Eye (tissue), 1 donor: ENCODE measurements at regions not wholly inside any gene's neighbourhood (a gene's known extent, or its start where the extent isn't known, plus 50 kb on each side); places are given as distances from the start of the nearest gene placed in this dataset.

Experiments used
- DNase-seq: peaks from one replicate; pipeline ENCODE4 v3.0.0-alpha.2; 2015

DNA sequence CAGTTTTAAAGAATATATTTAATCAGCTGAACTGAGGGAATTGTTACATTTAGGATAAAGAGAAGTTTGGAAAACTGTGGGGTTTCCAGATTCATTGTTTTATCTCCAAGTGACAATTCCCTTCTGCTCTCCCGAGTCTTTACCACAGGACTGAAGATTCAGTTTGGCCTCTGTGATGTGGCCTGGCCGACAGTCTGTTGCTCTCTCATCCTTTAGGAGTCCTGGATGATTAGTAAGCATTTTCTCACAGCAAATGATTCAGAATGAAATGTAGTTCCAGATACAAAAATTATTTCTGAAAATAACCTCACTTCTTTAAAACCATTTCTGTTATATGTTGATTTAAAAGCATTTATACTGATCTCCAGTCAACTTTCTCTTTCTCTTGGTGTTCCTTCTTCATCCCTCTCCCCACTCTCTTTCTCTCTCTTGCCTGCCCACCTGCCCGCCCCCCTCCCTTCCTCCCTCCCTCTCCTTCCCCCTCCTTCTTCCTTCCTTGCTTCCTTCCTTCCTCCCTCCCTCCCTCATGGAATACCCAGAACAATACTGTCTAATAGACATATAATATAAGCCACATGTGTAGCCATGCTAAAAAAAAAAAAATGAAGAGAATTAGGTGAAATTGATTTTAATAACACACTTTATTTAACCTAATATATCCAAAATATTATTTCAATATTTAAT lies 254.9 kb downstream of the PRL start:
- no peak for DNase-seq

DNA sequence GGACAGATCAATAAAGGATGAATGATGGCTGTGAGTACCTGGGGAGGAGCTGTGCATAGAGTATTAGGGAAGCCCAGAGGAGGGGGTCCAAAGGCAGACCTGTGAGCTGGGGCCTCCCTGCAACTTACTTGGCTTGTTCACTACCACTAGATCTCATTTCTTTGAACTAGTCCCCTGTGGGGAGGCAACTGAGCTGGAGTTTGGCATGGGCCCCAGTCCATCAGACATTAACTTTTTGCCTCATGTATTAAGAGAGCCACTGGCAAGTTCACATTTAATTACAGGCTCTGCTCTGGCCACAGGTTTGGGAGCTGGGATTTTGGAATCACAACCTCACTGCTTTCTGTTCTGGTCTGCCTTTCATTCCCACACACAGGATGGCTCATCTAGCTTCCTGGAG lies 254.1 kb downstream of the PRL start:
- DNase-seq = no peak

DNA sequence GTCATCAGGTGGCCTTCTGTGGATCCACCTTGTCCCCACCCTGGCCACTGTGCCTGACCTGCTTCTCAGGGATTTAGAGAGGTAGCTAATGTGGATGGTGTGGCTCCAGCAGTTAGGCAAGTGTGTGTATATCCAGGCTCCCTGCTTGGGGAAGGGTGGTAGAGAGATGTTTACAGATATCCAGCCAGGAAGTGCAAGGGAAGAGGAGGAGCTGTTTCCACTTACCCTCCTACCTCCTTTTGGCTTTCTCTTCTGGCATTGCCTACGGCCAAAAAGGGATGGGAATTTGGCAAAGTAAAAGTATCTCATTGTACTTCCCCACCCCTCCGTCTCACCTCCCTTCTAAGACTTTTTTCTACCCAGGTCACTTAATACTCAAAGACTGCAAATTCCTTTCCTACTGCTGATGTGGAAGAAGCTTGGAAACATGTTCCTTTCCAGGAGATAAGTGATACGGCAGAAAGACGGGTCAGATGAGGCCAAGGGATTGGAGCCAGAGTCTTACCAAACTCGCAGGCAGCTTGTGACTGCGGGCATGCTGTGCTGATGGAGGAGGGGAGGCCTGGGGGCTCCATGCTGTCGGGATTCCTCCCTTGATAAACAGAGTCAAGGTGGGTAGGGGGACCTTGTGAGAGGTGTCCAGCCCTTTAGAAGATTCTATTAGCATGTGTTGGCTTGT lies 253.4 kb downstream of the PRL start:
- no peak for DNase-seq

DNA sequence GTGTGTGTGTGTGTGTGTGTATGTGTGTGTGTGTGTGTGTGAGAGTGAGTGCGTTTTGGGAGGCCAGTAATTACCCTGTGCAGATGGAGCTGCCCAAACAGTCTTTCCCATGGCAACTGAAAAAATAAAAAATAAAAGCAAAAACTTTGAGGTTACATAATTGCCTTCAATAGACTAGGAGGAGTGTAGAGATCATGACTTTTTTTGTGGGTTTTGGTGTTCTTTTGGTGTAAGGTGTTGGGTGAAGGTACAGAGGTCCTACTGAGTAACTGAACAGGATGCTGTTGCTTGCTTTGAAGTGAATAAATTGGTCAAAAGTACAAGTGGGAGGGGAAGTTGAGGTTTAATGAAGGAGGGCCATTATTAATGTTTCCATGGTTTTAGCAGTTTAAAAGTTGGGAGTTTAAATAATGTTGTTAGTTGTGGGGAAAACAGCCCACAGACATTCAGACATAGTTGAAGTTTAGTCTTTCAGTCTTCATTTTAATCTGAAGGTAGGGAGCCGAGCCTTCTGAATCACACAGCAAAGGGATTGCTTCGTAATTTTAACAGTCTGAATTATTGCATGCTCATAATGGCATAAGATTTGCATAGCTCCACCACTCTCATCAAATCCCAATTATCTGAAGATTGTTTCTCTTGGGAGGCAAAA lies 251.4 kb downstream of the PRL start:
- no peak for DNase-seq

DNA sequence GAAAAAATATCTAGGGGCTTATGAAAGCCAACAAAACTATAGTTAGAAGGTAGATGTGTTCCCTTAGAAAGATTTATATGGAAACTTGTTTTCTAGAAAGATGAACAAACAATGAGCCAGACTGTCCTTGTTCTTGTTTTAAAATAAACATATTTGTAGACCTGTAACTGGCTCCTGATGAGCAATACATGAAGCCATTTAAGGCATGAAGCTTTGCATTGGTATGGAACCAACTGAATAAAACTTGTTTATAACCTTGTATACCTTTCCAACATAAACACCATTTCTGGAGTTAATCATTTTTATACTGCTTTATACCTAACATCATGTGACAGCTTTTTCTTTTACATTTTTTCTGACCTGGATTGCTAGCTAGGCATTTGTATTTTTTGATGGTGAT lies 247.8 kb downstream of the PRL start:
- no peak for DNase-seq

DNA sequence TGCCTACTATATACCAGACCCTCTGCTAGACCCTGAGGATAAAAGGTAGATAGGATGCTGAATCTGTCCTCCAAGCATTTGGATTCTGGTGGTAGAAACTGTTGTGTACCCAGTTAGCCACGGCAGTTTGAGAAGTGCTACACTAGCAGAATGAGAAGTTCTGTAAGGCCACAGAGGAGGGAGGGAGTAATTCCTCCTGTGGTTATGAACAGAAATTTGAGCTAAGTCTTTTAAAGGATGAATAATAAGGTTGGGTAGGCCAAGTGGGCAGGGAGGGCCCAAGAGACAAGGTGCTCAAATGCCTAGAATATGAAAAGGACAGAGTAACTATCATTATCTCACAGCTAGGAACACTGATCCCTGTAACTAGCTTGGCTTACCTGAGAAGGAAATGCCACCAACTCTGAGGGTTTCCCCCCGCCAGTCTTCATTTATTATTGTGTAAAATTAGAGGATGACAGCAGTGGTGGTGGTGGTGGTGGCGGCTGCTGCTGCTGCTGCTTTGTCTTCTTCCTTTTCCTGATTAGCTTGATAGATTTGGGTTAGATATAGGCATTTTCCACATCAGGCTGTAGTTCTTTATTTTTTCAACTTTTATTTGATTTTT lies 243.3 kb downstream of the PRL start:
- no peak for DNase-seq

DNA sequence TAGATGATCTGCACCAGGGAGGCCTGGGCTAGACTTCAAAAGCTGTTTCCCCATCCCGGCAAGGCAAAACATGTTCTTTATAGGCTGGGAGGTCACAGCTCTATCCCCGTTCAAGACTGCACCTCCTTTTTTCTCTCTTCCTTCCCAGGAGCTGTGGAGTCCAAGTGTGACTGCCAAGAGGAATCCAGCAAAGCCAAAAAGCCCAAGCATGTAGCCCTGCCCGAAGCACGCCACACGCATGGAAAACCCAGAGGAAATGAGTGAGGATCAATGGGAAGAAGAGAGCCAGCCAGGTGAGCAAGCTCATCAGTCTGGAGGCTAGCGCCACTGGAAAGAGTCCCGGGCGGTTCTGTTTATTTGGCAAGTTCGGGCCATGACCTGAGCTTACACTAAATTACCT lies 240.4 kb downstream of the PRL start:
- no peak for DNase-seq

DNA sequence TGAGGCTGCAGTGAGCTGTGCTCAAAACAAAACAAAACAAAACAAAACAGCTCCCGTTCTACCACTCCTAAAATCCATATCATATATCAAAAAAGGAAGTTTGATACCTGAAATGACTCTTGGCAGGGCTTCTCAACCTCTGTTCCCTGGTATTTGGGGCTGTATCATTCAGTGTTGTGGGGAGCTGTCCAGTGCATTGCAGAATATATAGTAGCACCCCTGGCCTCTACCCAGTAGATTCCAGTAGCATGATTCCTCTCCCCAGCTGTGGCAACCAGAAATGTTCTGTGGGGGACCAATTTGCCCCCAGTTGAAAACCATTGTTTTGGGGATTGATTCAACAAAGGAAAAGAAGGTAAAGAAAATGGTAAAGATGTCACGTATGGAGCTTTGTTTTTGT lies 238.9 kb downstream of the PRL start:
- no peak for DNase-seq

DNA sequence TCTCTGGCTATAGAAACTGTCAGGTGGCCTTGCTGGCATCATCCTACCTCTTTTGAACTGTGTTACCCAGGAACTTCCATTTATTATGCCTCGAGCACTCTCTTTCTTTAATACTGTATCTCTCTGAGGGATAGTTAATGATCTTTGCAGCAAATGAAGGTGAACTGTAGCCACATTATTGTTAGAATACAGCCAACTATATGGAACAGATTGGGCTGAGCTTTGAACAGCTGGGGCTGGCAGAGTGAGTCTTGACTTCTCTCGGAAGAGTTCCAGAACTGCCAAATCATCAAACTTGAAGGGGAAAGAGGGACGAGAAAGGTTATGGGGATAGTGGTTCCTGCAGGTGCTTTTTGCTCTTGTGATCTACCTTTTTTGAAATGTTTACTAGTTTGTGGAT lies 237.7 kb downstream of the PRL start:
- no peak for DNase-seq

DNA sequence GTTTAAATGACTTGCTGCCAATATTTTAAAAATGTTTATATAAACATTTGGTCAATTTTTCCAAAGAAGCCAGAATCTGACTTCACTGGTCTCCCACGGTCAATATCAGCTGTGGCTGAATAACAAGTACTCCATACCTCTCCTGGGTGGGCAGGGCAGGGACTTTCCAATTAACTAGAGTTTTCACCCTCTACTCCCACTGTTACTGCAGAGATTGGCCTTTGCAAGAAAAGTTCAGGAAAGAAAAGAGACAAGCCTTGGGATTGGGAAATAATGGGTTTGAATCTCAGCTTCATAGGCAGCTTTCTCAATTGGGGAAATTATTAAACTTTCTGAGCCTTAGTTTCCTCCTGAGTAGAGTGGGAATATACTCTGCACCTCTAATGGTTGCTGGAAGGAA lies 236.9 kb downstream of the PRL start:
- no peak for DNase-seq

DNA sequence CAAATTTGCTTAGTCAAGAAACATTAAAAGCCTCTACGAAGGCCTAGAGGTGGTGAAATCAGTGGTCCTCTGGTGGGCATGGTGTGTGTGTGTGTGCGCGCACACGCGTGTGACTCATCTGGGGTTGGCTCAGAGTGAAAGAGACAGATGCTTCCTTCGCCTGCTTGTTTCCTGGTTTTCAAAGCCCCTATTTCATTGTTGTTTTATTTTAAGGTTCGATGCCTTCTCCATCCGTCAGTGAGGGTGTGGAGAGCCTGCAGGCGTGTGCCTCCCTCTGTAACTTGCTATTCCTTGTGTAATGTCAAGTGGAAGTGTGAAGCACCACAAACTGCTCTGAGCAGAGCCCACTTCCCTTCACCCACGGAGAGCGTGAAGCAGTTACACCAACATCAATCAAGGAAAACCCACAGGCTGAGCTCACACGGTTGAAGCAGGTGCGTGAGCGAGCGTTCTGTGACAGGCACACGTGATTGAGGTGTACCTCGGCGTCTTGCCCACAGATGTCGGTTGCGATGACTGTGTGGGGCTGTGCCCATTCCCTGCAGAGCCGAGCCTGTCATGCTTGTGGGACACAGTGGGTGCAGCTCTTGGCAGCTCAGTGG lies 233.9 kb downstream of the PRL start:
- no peak for DNase-seq

DNA sequence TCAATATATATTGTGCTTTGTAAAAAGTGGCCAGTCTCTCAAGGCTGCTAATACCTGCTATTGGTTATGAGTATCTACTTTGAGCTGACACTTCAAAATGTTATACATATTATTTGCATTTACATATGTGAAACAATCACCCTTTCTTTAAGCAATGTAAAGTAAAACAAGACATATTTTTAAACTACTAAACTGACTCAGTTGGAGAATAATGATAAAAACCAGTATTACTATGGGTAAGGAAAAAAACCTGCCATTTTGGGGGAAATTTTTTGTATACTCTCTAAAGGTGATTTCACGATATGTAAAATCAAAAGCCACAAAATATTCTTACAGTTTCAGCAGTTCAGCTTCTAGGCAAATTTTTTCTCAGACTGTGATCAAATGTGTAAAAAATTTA lies 232.3 kb downstream of the PRL start:
- DNase-seq = no peak

DNA sequence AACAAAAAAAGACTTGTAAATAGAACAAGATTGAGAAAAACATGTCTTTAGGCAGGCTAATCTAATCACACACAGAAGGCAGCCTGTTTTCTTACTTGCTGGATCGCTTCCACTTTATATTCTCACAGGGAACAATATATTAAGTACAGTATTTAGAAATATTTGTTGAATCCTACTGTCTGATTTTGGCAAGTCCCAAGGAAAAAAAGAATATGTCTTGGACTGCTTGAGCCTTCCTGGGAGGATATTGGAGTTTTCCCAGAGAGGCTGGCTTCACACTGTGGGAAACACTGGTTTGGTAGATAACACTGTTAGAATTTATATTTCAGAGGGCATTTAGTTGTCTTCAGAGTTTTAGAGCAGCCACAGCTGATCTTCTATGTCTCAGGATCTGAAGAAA lies 229.7 kb downstream of the PRL start:
- peak; percentile 42 for DNase-seq

DNA sequence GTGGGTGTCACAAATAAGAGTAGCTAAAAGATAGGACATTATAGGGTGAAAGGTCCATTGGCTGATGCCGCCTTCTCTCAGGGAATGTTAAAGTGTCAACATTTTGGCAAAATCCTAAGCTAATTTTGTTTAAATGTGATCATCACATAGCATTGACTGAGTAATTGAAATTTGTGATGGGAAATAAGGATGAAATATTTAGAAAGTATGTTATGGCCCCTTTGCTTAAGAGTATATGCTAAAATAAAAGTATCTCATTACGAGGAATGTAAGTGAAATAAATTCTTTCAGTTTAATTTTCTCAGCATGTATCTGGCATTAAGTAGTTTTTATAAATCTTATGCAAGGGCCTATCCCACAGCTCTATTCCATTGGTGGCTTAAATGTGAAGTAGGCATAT lies 229.2 kb downstream of the PRL start:
- DNase-seq = no peak

DNA sequence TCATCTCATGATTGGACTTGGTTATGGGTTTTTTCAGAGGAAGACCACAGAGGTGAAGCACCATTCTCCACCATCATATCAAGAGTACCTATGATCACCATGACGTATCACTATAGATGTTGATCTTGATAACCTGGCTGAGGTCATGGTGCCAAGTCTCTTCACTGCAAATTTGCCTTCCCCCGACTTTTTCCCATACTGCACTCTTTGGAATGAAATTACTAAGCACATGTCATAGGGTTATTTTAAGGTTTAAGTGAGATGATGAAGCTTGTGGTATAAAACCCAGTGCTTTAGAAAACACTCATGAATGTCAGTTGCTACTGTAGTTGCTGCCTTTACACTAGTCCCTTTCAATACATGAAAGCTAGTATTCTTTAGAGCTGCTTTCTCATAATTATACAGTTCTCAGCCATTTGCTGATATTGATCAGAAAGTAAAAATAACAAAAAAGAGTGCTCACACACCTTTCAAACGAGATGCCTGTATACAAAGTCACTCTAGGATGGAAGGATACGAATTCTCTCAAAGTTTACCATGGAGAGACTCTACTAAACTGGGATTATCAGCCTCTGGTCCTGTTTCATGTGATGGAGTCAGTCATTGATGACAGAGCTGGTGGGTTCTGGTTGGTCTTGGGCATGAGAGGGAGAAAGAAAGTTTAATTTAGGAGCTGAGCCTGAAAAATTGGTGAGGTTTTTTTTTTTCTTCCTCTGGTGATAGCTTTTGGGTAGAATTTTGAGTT lies 228.1 kb downstream of the PRL start:
- DNase-seq = no peak

DNA sequence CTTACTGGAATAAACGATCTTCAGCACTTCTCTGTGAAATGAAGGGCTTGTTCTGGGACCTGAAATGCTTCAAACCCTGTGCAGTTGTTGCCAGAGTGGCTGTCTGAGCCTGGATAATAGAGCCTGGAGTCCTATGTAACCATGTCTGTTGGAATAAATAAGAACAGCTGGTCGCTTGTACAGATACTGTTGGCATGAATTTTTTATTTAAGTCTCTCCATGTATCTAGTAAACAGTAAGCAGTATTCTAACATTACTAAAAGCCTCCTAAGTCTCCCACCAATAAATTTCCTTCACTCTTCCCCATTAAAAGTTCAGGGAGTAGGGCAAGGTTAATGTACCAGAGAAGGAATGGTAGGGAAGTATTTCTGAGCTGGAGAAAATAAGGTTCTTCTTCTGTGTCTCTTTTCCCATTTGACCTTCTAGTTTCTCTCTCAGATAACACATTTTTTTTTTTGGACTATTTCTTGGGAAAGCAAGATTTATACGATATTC lies 227.5 kb downstream of the PRL start:
- no peak for DNase-seq

DNA sequence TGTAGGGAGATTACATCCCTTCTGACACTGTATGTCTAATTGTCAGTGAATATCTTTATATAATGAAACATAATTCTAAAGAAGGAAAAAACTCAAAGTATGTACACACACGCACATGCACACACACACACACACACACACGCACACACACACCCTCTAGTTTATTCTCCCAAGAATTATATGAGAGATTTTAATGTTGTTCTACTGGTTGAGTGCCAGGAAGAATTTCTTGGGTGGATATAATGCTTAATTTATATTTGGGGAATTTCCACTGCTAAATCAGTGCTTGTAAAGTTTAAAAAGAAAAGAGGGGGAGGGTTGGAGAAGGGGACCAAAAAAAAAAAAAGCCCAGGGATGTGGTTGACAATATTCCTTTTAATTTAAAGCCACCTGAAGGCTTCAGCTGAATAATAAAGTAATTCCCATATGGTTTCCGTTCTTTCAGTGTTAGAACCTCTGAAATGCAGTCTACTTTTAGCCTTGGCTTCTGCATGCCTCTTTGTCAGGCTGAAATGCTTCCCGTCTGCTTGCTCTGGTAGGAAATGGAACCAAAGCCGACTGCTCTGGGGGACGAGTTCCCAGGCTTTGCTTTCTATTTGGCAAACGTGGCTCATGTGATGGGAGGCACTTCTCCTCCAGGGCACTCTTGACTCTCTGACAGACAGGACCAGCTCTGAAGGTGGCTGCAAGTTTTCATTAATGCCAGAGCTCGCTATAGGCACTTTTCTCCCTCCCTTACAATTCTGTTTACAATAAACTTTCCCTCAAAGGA lies 225.4 kb downstream of the PRL start:
- peak; percentile 60 for DNase-seq

DNA sequence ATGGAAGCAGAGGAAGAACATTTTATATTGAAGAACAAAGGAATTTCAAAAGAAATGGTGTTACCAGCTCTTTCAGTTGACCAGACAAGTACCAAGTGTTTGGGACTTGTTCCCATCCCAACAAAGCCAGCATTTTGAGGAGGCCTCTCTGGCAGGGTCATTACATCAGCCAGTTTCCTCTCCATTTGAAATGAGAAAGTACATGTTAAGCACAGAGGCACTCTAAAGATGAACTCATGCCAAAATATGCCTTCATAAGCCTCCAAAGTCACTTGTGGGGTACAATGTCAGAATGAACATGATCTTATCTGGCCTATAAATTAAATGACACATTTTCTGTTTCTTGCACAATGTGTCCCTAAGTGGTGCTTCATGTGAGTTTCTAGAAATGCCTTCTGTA lies 223.9 kb downstream of the PRL start:
- DNase-seq = no peak

DNA sequence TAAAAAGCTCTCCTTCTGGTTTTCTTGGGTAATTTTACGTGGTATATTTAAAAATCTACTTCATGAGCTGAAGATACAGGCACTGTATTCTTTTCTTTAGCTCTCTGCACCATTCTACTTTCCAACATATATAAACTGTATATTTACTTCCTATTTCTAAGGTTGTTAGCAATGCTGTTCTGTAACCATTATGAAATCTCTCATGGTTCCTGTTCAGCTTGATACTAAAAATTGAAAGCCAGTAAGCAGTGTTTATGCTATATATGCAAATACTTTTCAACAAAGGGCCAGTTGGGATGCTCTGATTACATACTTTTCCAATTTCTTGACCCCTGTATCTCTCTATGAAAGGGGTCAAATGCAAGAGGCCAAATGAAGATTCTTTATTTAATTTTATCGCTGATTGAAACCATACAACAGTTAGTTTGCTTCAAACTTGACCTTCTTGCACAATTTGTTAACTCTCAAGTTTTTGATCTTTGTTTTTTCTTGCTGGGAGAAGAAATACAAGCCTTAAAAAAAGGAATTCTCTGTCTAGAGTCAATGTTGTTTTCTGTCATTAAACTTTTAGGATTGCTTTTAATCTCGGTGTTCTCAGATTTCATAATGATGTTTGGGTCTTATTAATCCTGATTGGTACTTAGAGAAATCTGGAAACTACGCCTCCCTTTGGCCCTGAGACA lies 223.2 kb downstream of the PRL start:
- DNase-seq = no peak

DNA sequence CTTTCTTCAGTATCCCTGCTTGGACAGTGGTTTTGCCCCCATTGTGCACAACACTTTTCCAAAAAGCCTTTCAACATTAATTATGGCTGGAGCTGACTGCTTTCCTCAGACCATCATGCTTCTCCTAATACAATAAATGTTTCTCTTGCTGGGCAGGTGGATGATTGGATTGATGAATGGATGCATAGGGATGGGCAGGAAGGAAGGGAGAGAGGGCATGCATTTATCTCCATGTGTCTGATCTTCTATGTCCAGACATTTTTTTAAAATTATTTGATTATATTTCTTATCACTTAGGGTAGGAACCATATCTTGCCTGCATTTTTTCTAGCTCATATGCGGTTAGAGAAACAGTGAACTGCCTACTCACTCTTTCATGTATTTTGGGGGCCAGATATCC lies 218.5 kb downstream of the PRL start:
- DNase-seq = no peak
